Endothelial cell of umbilical vein (primary cell): ENCODE measurements at regions not wholly inside any gene's neighbourhood (a gene's known extent, or its start where the extent isn't known, plus 50 kb on each side); places are given as distances from the start of the nearest gene placed in this dataset.

ENCODE experiments used
- BruUV-seq: library from RNA; stranded (reverse); fragments of 400-500 nt; replicated peaks from 2 replicates; lab custom pipeline; 2021; lab: Mats Ljungman, UMichigan
- CTCF ChIA-PET: fragments of 300-600, 350-600 bp; sonication (Branson Sonifier 250); formaldehyde crosslinking; loops from one replicate; lab custom pipeline; 2021; ENCODE audit warnings: antibody characterized with exemption, inconsistent platforms; lab: Charles Lee
- POLR2A ChIA-PET: fragments of 300-600, 350-600 bp; sonication (Branson Sonifier 250); formaldehyde crosslinking; loops from one replicate; lab custom pipeline; 2021; ENCODE audit warnings: antibody characterized with exemption, inconsistent platforms; lab: Charles Lee
- DNase-seq: peaks from one replicate; pipeline ENCODE4 v3.0.0-alpha.2; 2011; ENCODE audit warnings: low read depth, low spot score
- FAIRE-seq: peaks from 2 replicates; lab custom pipeline; 2011; peaks lifted over from hg19 to GRCh38; lab: Jason Lieb, UNC
- H2AFZ ChIP-seq: 2 replicates; pipeline ENCODE4 v1.6.0; 2012; ENCODE audit warnings: low read depth, low read length, control low read depth, inconsistent platforms
- H3K27ac ChIP-seq: 2 replicates; pipeline ENCODE4 v1.5.1; 2011; ENCODE audit warnings: low read depth, mild to moderate bottlenecking, control low read depth, low read length, moderate library complexity; ENCODE audit not compliant: insufficient read depth
- H3K27me3 ChIP-seq, 2 experiments: 2 replicates each; pipeline versions ENCODE4 v1.6.0 to v1.6.1; 2011; ENCODE audit warnings: low read length in 2 of 2, mixed read lengths in 1 of 2; ENCODE audit not compliant: control insufficient read depth in 2 of 2, insufficient read depth in 2 of 2
- H3K36me3 ChIP-seq, 2 experiments: 2 replicates in 1 of 2; 3 replicates in 1 of 2; pipeline ENCODE4 v1.5.1; 2011; ENCODE audit warnings: low read length in 2 of 2, mild to moderate bottlenecking in 1 of 2, moderate library complexity in 1 of 2; ENCODE audit not compliant: control insufficient read depth in 2 of 2, insufficient read depth in 2 of 2; ENCODE audit errors: extremely low read depth in 1 of 2
- H3K4me1 ChIP-seq: 3 replicates; pipeline ENCODE4 v1.5.1; 2011; ENCODE audit warnings: mild to moderate bottlenecking, low read length; ENCODE audit not compliant: control insufficient read depth, insufficient read depth; ENCODE audit errors: extremely low read depth
- H3K4me2 ChIP-seq: 2 replicates; pipeline ENCODE4 v1.6.1; 2011; ENCODE audit warnings: low read length, control low read depth, mixed read lengths; ENCODE audit not compliant: insufficient read depth
- H3K4me3 ChIP-seq, 3 experiments: fragments of 200-600 bp in 1 of 3; sonication (generic), shearing (Covaris generic) in 1 of 3; replicated peaks in 1 of 3; 2 replicates each; pipeline ENCODE4 v1.5.1; 2011 to 2016; ENCODE audit warnings: control low read depth in 3 of 3, low read length in 3 of 3, mild to moderate bottlenecking in 2 of 3, inconsistent platforms in 1 of 3, low read depth in 1 of 3, moderate library complexity in 1 of 3; ENCODE audit not compliant: insufficient read depth in 1 of 3
- H3K79me2 ChIP-seq: 2 replicates; pipeline ENCODE4 v1.6.0; 2012; ENCODE audit warnings: low read length, inconsistent platforms; ENCODE audit not compliant: control insufficient read depth, insufficient read depth
- H3K9ac ChIP-seq: replicated peaks from 2 replicates; pipeline ENCODE3; 2011; ENCODE audit warnings: low read length, control low read depth; ENCODE audit not compliant: insufficient read depth; ENCODE audit errors: extremely low read depth
- H3K9me1 ChIP-seq: replicated peaks from 3 replicates; pipeline ENCODE4 v1.6.0; 2011; ENCODE audit warnings: mild to moderate bottlenecking, low read length; ENCODE audit not compliant: control insufficient read depth, insufficient read depth; ENCODE audit errors: extremely low read depth
- H3K9me3 ChIP-seq: replicated peaks from 2 replicates; pipeline ENCODE4 v1.5.1; 2012; ENCODE audit warnings: low read length, inconsistent platforms; ENCODE audit not compliant: control insufficient read depth, insufficient read depth
- H4K20me1 ChIP-seq: replicated peaks from 2 replicates; pipeline ENCODE3; 2011; ENCODE audit warnings: mild to moderate bottlenecking, low read length; ENCODE audit not compliant: control insufficient read depth, insufficient read depth; ENCODE audit errors: extremely low read depth
- EZH2 ChIP-seq: IDR thresholded peaks from 2 replicates; pipeline ENCODE4 v1.6.1; 2012; ENCODE audit warnings: borderline replicate concordance, low read depth, mild to moderate bottlenecking, moderate library complexity, low read length, inconsistent platforms; ENCODE audit not compliant: severe bottlenecking
- GATA2 ChIP-seq: IDR thresholded peaks from 2 replicates; pipeline ENCODE4 v1.7.0; 2011; ENCODE audit warnings: low read depth, mild to moderate bottlenecking, moderate library complexity, mixed read lengths, low read length; ENCODE audit not compliant: insufficient read length, insufficient read depth
- JUN ChIP-seq: IDR thresholded peaks from 2 replicates; pipeline ENCODE4 v1.6.1; 2011; ENCODE audit warnings: borderline replicate concordance, low read depth; ENCODE audit not compliant: insufficient read length, insufficient read depth
- MYC ChIP-seq: IDR thresholded peaks from one replicate; pipeline ENCODE4 v1.6.1; 2011; ENCODE audit warnings: mild to moderate bottlenecking, low read depth, low read length
- POLR2A ChIP-seq: IDR thresholded peaks from 2 replicates; pipeline ENCODE4 v1.6.1; 2012; ENCODE audit warnings: low read depth, mild to moderate bottlenecking, control low read depth, low read length
- dilution Hi-C: fragments of 300-500 bp; cut with MboI; formaldehyde crosslinking; loops from one replicate; pipeline ENCODE4 v1.15.0; 2019; ENCODE audit warnings: low sequenced_read_pairs; ENCODE audit not compliant: extremely low pct_ligation_motif_present
- intact Hi-C: fragments of 100-400 bp; cut with micrococcal nuclease; formaldehyde crosslinking; loops from one replicate; pipeline ENCODE4 v1.10.0; 2022
- TF ChIP-seq, protein P1 (sequence below): IDR thresholded peaks from 2 replicates; pipeline ENCODE4 v1.6.1; 2011; ENCODE audit not compliant: insufficient read depth, insufficient read length

DNA sequence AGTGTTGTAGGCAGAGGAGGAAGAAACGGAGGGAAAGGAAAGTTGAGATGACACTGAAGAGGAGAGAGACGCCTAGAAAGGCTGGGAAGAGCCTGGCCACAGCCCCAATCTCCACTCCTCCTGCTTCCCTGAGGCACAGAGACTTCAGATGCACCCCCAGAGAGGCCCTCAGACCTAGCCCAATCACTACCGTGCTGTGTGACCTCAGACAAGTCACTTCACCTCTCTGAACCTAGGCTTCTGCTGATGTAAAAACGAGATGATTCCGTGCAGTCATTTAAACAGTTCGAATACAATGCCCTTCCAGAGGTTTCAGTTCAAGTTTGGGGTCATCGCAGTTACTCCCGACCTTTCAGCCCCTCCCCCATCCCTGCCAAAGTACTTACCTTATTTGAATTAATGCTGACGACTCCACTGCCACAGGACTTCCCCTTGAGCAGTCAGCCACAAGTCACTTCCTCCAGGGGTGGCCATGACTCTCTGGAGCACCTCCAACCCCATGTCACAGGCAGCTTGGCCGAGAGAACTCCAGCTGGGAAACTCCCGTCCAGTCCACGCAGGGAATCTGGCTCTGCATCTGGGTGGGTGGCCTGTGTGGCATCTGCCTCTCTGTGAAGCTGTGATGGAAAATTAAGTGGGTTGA is 105.2 kb upstream of the ID2 start:
- H3K9me3 ChIP-seq = no peaks in the 10 kb centered on the region
- no peaks in the 10 kb centered on the region for H3K9me1 ChIP-seq
- no TSS peak for BruUV-seq
- CTCF ChIA-PET = no interaction called here
- intact Hi-C loops = no loop called here
- FAIRE-seq (no peak), DNase-seq (no peak)
- H3K4me1 ChIP-seq = no peaks in the 10 kb centered on the region
- H3K79me2 ChIP-seq = no peaks in the 10 kb centered on the region
- no peak overlapping the region for H2AFZ ChIP-seq
- dilution Hi-C loops = no loop called here
- no peak overlapping the region for H3K4me2 ChIP-seq
- H4K20me1 ChIP-seq = no peaks in the 10 kb centered on the region
- no peak overlapping the region for H3K4me3 ChIP-seq
- H3K36me3 ChIP-seq = no peaks in the 10 kb centered on the region
- H3K9ac ChIP-seq = no peak overlapping the region
- no peak overlapping the region for H3K27ac ChIP-seq
- H3K27me3 ChIP-seq = no peaks in the 10 kb centered on the region
- TF ChIP-seq POLR2A (no peak), MYC (no peak), GATA2 (no peak)
- TF ChIP-seq, protein P1, sequence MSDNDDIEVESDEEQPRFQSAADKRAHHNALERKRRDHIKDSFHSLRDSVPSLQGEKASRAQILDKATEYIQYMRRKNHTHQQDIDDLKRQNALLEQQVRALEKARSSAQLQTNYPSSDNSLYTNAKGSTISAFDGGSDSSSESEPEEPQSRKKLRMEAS = no peak
- POLR2A ChIA-PET = no interaction called here

DNA sequence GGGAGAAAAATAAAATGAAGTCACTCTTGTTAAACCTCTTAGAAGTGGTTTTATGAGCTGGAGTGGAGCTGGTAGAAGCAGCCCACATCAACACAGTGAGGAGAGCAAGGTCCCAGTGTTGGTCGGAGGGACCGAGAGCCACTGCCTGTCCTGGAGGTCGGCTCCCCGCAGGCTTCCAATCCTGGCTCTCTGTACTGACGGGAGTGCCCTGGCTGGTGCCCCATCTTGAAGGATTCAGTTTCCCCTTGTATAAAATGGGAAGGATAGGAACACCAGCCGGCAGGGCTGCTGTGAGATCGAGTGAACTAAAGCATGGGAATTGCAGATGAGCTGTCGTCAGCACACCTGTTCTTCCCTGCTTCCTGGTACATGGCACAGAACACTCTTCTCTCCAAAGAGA is 104.3 kb upstream of the ID2 start:
- intact Hi-C loops (no loop called here), dilution Hi-C loops (no loop called here)
- DNase-seq (no peak), FAIRE-seq (no peak)
- Histone ChIP-seq H3K9me3 (no peaks in the 10 kb centered on the region), H3K4me1 (no peaks in the 10 kb centered on the region), H3K9me1 (no peaks in the 10 kb centered on the region), H3K27ac (no peak overlapping the region), H4K20me1 (no peaks in the 10 kb centered on the region), H3K36me3 (no peaks in the 10 kb centered on the region), H3K27me3 (no peaks in the 10 kb centered on the region), H3K9ac (no peak overlapping the region), H2AFZ (no peak overlapping the region), H3K79me2 (no peaks in the 10 kb centered on the region), H3K4me2 (no peak overlapping the region), H3K4me3 (no peak overlapping the region)
- BruUV-seq = no TSS peak
- TF ChIP-seq JUN (no peak), EZH2 (no peak)
- ChIA-PET POLR2A (no interaction called here), CTCF (no interaction called here)
